ENCODE measurements at regions not wholly inside any gene's neighbourhood (a gene's known extent, or its start where the extent isn't known, plus 50 kb on each side); places are given as distances from the start of the nearest gene placed in this dataset.

GRCh38 chr10:69684020-69684980, 54.3 kb downstream of the FAM241B start:
- H2AFZ ChIP-seq (ENCODE audit: low read depth, low read length): no peak overlapping the region
- H3K27ac ChIP-seq (ENCODE audit: low read length, poor library complexity, severe bottlenecking): no peak overlapping the region
- WGBS: 73% methylated on average over 16 of the region's 17 CpGs
- H4K8ac ChIP-seq (ENCODE audit: low read length): no peak overlapping the region
- H3K4ac ChIP-seq (ENCODE audit: low read depth in 1 of 2, low read length in 2 of 2): no peak overlapping the region
- H3K9me3 ChIP-seq (ENCODE audit: control insufficient read depth, low read length): no peaks in the 10 kb centered on the region
- H2BK120ac ChIP-seq (ENCODE audit: low read depth, low read length): no peak overlapping the region
- peaks cover 45 to 75% of the 10 kb centered on the region in 2 experiments for H3K27me3 ChIP-seq (ENCODE audit: control insufficient read depth in 1 of 2, insufficient read depth in 1 of 2, low read length in 2 of 2)
- H3K4me3 ChIP-seq (ENCODE audit: insufficient read depth in 1 of 2, low read depth in 1 of 2, low read length in 2 of 2): no peak overlapping the region
- no peaks in the 10 kb centered on the region for H3K79me1 ChIP-seq (replicated peaks; ENCODE audit: low read length, poor library complexity, severe bottlenecking)
- H3K14ac ChIP-seq (ENCODE audit: low read length in 2 of 2): no peak overlapping the region
- no peak overlapping the region for H3K4me2 ChIP-seq (ENCODE audit: low read length, poor library complexity, severe bottlenecking)
- no peaks in the 10 kb centered on the region for H3K36me3 ChIP-seq (ENCODE audit: control insufficient read depth in 1 of 2, insufficient read depth in 2 of 2, low read depth in 1 of 2, low read length in 2 of 2)
- H3K9ac ChIP-seq (ENCODE audit: low read length): peak overlapping the region; percentile 59
- H3K23ac ChIP-seq (ENCODE audit: low read length in 2 of 2): no peak overlapping the region
- no peak overlapping the region for H2BK12ac ChIP-seq (ENCODE audit: low read length in 2 of 2)
- no peak overlapping the region for H3K18ac ChIP-seq (ENCODE audit: low read depth in 1 of 2, low read length in 2 of 2)
- H4K91ac ChIP-seq (ENCODE audit: low read length): no peak overlapping the region
- H2AK5ac ChIP-seq (ENCODE audit: low read length, severe bottlenecking): no peak overlapping the region
- no peak overlapping the region for H2BK5ac ChIP-seq (ENCODE audit: low read depth, low read length, poor library complexity, severe bottlenecking)
- no peak overlapping the region for H2BK15ac ChIP-seq (ENCODE audit: low read depth, poor library complexity, severe bottlenecking)
- peak; percentile 24 for DNase-seq
- peaks cover 14% of the 10 kb centered on the region for H3K4me1 ChIP-seq (ENCODE audit: control insufficient read depth, insufficient read depth, low read depth, low read length)

GRCh38 chr10:69684981-69685353, 54.9 kb downstream of the FAM241B start:
- Histone ChIP-seq H3K4ac (ENCODE audit: low read depth in 1 of 2, low read length in 2 of 2) (no peak overlapping the region), H2AK5ac (ENCODE audit: low read length, severe bottlenecking) (no peak overlapping the region), H3K14ac (ENCODE audit: low read length in 2 of 2) (no peak overlapping the region), H3K27ac (ENCODE audit: low read length, poor library complexity, severe bottlenecking) (no peak overlapping the region), H3K4me1 (ENCODE audit: control insufficient read depth, insufficient read depth, low read depth, low read length) (peaks cover 13% of the 10 kb centered on the region), H2AFZ (ENCODE audit: low read depth, low read length) (no peak overlapping the region), H2BK120ac (ENCODE audit: low read depth, low read length) (no peak overlapping the region), H4K91ac (ENCODE audit: low read length) (no peak overlapping the region), H3K18ac (ENCODE audit: low read depth in 1 of 2, low read length in 2 of 2) (no peak overlapping the region), H3K79me1 (replicated peaks; ENCODE audit: low read length, poor library complexity, severe bottlenecking) (no peaks in the 10 kb centered on the region), H3K27me3 (ENCODE audit: control insufficient read depth in 1 of 2, insufficient read depth in 1 of 2, low read length in 2 of 2) (peaks cover 38 to 72% of the 10 kb centered on the region in 2 experiments), H2BK15ac (ENCODE audit: low read depth, poor library complexity, severe bottlenecking) (no peak overlapping the region), H4K8ac (ENCODE audit: low read length) (no peak overlapping the region), H3K9ac (ENCODE audit: low read length) (peak overlapping the region; percentile 59), H3K4me2 (ENCODE audit: low read length, poor library complexity, severe bottlenecking) (no peak overlapping the region), H3K4me3 (ENCODE audit: insufficient read depth in 1 of 2, low read depth in 1 of 2, low read length in 2 of 2) (no peak overlapping the region), H3K9me3 (ENCODE audit: control insufficient read depth, low read length) (no peaks in the 10 kb centered on the region), H3K23ac (ENCODE audit: low read length in 2 of 2) (no peak overlapping the region), H3K36me3 (ENCODE audit: control insufficient read depth in 1 of 2, insufficient read depth in 2 of 2, low read depth in 1 of 2, low read length in 2 of 2) (no peaks in the 10 kb centered on the region), H2BK5ac (ENCODE audit: low read depth, low read length, poor library complexity, severe bottlenecking) (no peak overlapping the region), H2BK12ac (ENCODE audit: low read length in 2 of 2) (no peak overlapping the region)
- no peak for DNase-seq
- 76% methylated on average over 4 of the region's 4 CpGs for WGBS

GRCh38 chr10:69685426-69685801, 55.4 kb downstream of the FAM241B start:
- no peak overlapping the region for H2BK120ac ChIP-seq (ENCODE audit: low read depth, low read length)
- DNase-seq: no peak
- no peak overlapping the region for H3K4me3 ChIP-seq (ENCODE audit: insufficient read depth in 1 of 2, low read depth in 1 of 2, low read length in 2 of 2)
- peaks cover 13% of the 10 kb centered on the region for H3K4me1 ChIP-seq (ENCODE audit: control insufficient read depth, insufficient read depth, low read depth, low read length)
- H3K9ac ChIP-seq (ENCODE audit: low read length): no peak overlapping the region
- no peak overlapping the region for H3K4ac ChIP-seq (ENCODE audit: low read depth in 1 of 2, low read length in 2 of 2)
- WGBS: 70% methylated on average over 4 of the region's 5 CpGs
- no peaks in the 10 kb centered on the region for H3K79me1 ChIP-seq (replicated peaks; ENCODE audit: low read length, poor library complexity, severe bottlenecking)
- no peak overlapping the region for H4K8ac ChIP-seq (ENCODE audit: low read length)
- H3K23ac ChIP-seq (ENCODE audit: low read length in 2 of 2): no peak overlapping the region
- H3K36me3 ChIP-seq (ENCODE audit: control insufficient read depth in 1 of 2, insufficient read depth in 2 of 2, low read depth in 1 of 2, low read length in 2 of 2): no peaks in the 10 kb centered on the region
- H4K91ac ChIP-seq (ENCODE audit: low read length): no peak overlapping the region
- no peak overlapping the region for H2BK15ac ChIP-seq (ENCODE audit: low read depth, poor library complexity, severe bottlenecking)
- no peak overlapping the region for H3K18ac ChIP-seq (ENCODE audit: low read depth in 1 of 2, low read length in 2 of 2)
- H2BK12ac ChIP-seq (ENCODE audit: low read length in 2 of 2): no peak overlapping the region
- H3K27ac ChIP-seq (ENCODE audit: low read length, poor library complexity, severe bottlenecking): no peak overlapping the region
- no peak overlapping the region for H3K4me2 ChIP-seq (ENCODE audit: low read length, poor library complexity, severe bottlenecking)
- H2AK5ac ChIP-seq (ENCODE audit: low read length, severe bottlenecking): no peak overlapping the region
- no peak overlapping the region for H2AFZ ChIP-seq (ENCODE audit: low read depth, low read length)
- H3K27me3 ChIP-seq (ENCODE audit: control insufficient read depth in 1 of 2, insufficient read depth in 1 of 2, low read length in 2 of 2): peaks cover 34 to 70% of the 10 kb centered on the region in 2 experiments
- H2BK5ac ChIP-seq (ENCODE audit: low read depth, low read length, poor library complexity, severe bottlenecking): no peak overlapping the region
- H3K14ac ChIP-seq (ENCODE audit: low read length in 2 of 2): no peak overlapping the region
- no peaks in the 10 kb centered on the region for H3K9me3 ChIP-seq (ENCODE audit: control insufficient read depth, low read length)

GRCh38 chr10:69685802-69686585, 55.9 kb downstream of the FAM241B start:
- Histone ChIP-seq H3K23ac (ENCODE audit: low read length in 2 of 2) (no peak overlapping the region), H3K18ac (ENCODE audit: low read depth in 1 of 2, low read length in 2 of 2) (peak overlapping the region in 1 of 2 experiments; percentile 18), H3K9me3 (ENCODE audit: control insufficient read depth, low read length) (no peaks in the 10 kb centered on the region), H3K14ac (ENCODE audit: low read length in 2 of 2) (no peak overlapping the region), H3K4ac (ENCODE audit: low read depth in 1 of 2, low read length in 2 of 2) (no peak overlapping the region), H2BK5ac (ENCODE audit: low read depth, low read length, poor library complexity, severe bottlenecking) (no peak overlapping the region), H2AFZ (ENCODE audit: low read depth, low read length) (no peak overlapping the region), H3K79me1 (replicated peaks; ENCODE audit: low read length, poor library complexity, severe bottlenecking) (no peaks in the 10 kb centered on the region), H3K4me2 (ENCODE audit: low read length, poor library complexity, severe bottlenecking) (no peak overlapping the region), H3K27ac (ENCODE audit: low read length, poor library complexity, severe bottlenecking) (no peak overlapping the region), H3K9ac (ENCODE audit: low read length) (no peak overlapping the region), H3K4me3 (ENCODE audit: insufficient read depth in 1 of 2, low read depth in 1 of 2, low read length in 2 of 2) (no peak overlapping the region), H2BK12ac (ENCODE audit: low read length in 2 of 2) (no peak overlapping the region), H4K8ac (ENCODE audit: low read length) (peak overlapping the region; percentile 29), H3K4me1 (ENCODE audit: control insufficient read depth, insufficient read depth, low read depth, low read length) (peaks cover 13% of the 10 kb centered on the region), H2AK5ac (ENCODE audit: low read length, severe bottlenecking) (no peak overlapping the region), H3K36me3 (ENCODE audit: control insufficient read depth in 1 of 2, insufficient read depth in 2 of 2, low read depth in 1 of 2, low read length in 2 of 2) (no peaks in the 10 kb centered on the region), H2BK120ac (ENCODE audit: low read depth, low read length) (no peak overlapping the region), H2BK15ac (ENCODE audit: low read depth, poor library complexity, severe bottlenecking) (no peak overlapping the region), H4K91ac (ENCODE audit: low read length) (no peak overlapping the region), H3K27me3 (ENCODE audit: control insufficient read depth in 1 of 2, insufficient read depth in 1 of 2, low read length in 2 of 2) (peaks cover 28 to 70% of the 10 kb centered on the region in 2 experiments)
- no peak for DNase-seq
- WGBS: 90% methylated on average over 17 of the region's 18 CpGs

Data from mesenchymal stem cell (in vitro differentiated cells and primary cell).